Stimulated activated CD4-positive, alpha-beta T cell treated with anti-CD3 and anti-CD28 coated beads, Interleukin-1b, Interleukin-23, amount 100 ng/mL, for 4 hours (primary cell): ENCODE measurements at regions not wholly inside any gene's neighbourhood (a gene's known extent, or its start where the extent isn't known, plus 50 kb on each side); places are given as distances from the start of the nearest gene placed in this dataset.
"Not testable (repeated sequence)": the region's sequence is repeated elsewhere in the genome, so short reads cannot be mapped to it uniquely, and the experiment has no call there.

Source experiments
- DNase-seq, 2 donors: peaks; one replicate each; pipeline ENCODE4 v3.0.0-alpha.2; 2020; ENCODE audit warnings: low read depth in 2 of 2

DNA sequence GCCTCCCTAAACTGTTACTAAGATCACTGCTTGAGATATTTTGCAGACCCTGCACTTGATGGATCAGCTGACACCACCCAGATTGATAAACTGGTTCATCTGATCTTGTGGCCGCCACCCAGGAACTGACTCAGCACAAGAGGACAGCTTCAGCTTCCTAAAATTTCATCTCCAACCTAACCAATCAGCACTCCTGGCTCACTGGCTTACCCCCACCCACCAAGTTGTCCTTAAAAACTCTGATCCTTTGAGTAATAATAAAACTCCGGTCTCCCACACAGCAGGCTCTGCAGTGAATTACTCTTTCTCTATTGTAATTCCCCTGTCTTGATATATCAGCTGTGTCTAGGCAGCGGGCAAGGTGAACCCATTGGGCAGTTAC, 174.8 kb downstream of the UTP18 start:
- DNase-seq, result no peak

DNA sequence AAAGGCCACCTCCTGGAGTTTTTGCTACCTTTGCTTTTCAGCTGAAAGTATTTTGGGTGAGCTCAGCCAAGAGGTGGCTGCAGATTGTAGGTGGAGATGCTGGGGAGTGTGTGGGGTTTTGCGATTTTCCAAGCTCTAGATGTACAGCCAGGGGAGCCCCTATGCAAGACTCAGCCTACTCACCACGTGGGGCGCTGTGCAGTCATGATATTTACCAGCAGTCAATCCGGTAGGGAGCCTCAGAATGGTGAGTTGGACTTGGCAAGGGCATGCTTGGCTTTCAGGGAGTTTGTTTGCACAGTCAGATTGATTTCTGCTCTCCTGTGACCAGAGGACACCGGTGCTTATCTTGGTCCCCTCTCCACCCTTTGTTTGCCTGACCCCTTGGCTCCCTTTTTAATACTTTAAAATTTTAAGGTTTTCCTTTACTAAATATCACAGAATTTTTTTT, 175.3 kb downstream of the UTP18 start:
- no peak for DNase-seq

DNA sequence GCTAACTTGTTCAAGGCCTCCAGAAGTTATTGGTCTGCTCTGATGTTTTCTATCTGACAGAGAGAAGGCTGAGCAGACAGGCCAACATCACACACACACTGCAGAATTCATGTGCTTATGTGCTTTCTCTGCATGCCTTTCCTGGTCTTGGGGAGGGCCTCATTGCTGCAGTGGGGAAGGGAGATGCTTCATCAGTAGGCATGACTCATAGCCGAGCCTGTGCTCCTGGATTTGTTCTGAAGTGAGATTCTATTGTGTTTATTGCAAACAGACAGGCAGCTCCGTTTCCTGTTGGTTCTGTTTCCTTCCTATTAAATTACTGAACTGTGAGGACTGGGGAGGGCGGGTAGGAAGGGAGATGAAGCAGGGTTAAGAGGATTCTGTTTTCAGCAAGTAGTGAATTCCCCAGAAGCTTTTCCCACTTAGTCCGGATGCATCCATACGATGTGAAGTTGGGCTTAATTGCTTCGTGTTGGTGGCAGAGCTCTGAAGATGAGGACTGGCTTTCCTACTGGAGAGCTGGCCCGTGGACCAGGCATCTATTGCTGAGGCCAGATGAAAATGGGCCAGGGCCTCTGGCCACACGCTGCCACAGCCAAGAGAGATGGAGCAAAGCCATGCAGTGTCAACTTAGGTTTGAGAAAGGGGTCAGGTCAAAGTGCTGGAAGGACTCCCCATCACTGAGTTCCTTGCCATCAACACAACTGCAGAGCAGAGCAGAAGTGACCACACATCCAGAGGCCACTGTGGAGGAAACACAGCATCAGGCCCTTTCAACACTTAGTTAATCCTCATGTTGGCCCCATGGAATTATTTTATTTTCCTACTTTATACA, 179.3 kb downstream of the UTP18 start:
- no peak for DNase-seq

DNA sequence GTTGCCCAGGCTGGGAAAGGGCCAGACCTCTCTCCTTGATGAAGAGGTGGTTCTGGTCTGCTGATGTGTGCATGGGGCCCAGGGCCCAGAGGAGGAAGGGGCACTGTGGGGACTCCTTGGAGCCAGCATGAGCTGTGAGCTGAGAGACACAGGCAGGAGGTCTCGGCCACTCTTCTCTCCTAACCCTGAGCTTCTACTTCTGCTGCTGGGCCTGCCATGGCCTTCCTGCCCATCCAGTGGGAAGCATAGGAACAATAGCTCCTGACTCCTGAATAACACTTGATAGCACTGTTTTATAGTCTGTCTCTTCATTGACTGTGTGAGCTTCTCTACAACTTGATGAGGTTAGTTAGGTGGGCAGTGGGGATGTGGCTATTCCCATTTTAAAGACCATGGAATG, 181.1 kb downstream of the UTP18 start:
- DNase-seq, result no peak

DNA sequence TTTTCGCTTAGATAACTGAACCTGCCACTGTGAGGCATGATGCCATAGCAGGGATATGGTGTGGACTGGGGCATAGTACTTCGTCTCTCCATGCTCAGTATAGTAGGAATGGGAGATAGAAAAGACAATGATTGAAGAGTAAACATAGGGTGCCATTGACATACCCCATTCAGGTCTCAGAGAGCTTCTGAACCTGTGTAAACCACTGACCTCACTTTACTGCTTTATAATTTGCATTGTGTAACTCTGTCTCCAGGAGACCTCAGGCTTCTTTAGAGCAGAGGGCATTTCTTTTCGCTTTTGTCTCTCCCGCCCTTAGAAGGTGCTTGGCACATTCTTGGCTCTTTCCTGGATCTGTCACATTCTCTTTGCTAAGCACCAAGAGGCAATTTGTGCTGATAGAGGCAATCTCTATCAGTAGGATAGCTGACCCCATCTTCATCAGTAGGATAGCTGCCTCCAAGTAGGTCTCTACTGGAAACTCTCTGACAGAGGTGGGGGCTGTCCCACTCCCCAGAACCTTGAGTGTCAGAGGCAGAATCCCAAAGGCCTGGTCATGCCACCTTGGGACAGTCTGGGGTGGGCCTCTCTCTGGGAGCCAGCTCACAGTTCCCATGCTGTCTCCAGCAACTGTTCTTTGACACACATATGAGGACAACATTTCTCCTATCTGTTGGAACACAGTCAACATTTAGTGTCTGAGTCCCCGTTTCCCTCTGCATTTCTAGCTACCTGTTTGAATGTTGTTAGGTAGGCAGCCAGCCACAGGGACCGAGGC, 181.9 kb downstream of the UTP18 start:
- no peak for DNase-seq

DNA sequence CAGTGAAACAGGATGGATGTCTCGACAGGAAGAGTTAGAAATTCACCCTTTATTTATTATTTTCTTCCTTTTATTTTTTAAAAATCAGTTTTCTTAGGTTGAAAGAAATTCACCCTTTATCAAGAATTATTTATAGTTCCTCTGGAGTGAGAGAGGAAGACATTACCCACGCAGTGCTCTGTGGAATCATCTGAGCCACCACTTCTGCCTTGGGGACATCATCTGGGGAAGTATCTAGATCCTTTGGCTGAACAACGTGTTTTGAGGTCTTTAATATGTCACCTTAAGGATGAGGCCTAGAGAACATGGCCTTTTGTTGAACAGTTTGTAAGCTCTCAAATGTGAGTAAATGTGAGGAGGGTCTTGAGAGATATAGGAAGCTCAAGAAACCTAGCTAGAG, 183.3 kb downstream of the UTP18 start:
- no peak for DNase-seq

DNA sequence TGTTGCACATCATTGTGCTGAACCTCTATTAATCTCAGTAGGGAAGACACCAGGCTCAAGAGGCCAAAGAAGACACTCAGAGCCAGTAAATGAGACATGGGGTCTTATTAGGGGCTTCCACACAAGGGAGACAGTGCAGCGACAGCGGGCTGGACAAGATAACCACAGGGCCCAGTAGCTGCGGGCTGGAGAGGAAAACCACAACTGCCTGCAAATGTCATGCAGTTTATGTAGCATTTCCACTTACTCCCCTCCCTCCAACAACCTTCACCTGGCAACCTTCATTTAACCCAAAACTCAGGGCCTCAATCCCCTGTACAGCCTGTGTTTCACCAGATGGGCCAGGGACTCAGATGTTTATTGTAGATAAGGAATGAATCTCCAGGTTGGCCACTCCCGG, 185.6 kb downstream of the UTP18 start:
- no peak for DNase-seq

DNA sequence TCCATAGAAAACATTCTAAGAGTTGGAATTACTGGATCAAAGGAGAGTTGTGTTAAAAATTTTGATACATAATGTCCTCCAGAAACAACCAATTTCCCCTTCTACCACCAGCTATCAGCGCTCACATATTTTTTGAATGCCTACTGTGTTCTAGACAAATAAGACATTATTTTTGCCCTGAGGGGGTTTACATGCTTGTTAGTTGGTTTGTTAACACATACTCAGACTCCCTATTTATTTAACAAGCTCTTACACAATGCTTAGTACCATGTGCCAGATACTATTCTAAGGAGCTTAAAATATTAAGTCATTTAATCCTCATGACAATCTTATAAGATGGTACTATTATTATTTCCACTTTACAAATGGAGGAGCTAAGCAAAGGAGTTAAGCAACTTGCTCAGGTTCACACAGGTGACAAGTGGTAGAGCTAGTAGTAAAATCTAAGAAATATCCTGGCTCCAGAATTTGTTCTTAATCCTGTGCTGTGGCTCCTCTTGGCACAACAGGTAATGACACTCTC, 194.2 kb downstream of the UTP18 start:
- no peak for DNase-seq

DNA sequence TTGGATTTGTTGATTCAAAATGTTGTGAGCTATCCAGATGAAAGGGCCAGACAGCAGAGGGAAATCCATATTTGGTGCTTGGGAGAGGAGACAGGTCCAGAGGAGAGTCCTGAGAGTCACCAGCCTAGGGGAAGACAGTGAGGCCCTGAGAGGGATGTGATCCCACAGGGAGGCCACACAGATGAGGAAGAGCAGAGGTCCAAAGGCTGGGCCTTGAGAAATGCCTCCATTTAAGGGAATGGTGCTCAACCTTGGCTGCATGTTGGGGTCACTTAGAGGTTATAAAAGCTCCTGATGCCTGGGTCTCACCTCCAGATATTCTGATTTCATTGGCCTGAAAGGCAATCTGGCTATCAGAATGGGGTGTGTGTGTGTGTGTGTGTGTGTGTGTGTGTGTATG, 194.9 kb downstream of the UTP18 start:
- DNase-seq, result no peak

DNA sequence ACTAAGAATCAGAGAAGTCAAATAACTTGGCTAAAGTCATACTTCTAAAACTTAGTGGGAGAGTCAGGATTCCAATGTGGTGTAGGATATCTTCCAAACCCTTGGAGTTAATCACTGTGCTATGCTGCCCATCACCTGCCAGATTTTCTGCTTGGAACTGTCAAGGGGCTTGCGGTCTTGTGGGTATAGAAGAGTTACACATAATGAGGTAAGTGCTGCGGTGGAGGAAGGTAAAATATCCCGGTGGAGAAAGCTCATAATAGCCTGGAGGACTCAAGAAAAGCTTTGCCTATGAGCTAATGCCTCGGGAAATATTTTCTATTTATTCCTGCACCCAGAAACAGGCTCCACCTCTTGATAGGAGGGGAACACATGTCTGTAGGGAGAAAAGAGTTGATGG, 195.6 kb downstream of the UTP18 start:
- DNase-seq, result no peak

DNA sequence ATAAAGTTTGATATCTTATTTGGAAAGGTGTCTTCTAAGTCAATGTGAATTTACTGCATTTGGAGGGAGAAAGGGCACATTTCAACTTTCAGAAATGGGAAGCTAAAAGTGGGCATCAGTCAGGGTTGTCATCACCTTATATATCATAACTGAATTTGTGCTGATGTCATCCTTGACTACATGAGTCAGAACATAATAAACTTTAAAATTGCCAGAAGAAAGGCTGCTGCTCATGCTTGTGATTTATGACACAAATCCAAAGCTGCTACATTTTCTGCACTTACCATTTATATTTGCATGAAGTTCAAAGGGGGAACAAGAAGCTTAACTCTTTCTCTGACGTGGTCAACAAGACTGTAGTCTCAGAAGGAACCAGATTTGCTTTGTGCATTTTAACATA, 196.6 kb downstream of the UTP18 start:
- no peak for DNase-seq

DNA sequence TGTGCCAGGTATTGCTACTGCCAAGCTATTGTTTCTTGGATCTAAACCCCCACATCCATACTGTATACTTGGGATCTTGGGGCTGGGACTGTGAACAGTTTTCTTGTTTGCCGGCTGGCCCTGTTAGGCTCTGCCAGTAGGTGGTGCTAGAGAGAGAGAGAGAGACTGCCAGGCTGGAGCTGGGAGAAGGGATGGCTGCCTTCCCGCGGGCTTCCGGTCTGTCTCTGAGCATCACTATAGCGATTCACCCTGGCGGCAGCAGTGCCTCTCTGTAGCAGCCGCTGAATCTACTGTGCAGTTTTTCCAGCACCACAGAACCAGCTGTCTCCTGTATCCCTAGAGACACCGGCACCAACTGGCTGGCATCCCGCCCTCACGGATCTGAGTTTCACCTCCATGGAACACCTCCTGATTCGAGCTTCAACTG, 201.2 kb downstream of the UTP18 start:
- DNase-seq, result peak; percentile 16 to 25

DNA sequence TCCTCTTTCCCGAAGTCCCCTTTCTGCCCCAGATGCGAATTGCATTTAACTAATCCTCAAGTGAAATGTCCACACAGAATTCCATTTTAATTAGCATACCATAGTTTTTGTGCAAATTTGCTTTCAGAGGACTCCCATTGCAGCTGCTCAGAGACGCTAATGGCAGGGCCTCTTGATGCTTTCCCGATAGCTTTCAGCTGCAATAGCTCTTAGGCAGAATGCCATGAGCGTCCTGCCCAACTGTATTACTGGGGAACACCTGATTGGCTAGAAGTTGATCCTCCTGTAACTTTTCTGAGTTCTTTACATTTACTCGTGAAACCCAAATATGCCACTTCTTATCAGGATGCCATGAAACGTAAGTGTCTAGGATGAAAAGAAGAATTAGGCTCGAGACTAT, 203.0 kb downstream of the UTP18 start:
- DNase-seq, result no peak

DNA sequence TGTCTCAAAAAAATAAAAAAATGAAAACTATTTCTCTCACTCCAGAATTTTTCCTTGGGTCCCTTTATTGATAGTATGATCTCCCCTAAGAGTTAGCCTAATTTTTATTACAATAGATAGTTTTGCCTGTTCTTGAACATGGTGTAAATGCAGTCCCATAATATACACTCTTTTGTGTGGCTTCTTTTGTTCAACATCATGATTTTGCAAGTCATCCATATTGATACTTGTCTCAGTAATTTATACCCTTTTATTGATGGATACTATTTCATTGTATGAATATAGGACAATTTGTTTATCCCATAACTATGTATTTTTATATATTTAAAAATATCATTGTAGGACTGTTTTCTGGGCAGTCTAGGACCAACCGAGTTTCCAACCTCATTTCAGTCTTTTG, 207.0 kb downstream of the UTP18 start:
- DNase-seq, result no peak

DNA sequence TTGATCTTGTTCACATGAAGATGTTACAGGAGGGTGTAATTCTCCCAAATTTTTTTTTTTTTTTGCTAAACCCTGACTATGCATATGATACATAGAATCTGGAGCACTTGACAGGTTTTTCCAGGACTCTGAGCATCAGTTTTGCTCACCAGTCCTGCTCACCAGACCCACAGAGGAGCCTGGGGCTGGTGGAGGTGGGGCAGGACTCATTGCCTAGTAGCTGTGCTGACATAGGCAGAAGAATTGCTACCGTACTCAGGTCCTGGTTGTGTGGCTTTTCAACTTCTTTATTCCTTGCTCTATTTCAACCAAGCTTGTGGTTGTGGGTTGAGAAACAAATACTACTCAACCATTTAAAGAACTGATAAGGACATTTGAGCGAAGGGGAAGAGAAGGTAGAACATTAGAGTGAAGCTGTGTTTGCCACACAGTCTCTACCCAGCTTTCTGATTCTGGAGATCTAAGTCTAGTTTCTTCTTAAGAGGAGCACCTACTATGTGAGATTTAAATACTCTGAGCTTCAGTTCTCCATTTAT, 212.4 kb downstream of the UTP18 start:
- no peak for DNase-seq

DNA sequence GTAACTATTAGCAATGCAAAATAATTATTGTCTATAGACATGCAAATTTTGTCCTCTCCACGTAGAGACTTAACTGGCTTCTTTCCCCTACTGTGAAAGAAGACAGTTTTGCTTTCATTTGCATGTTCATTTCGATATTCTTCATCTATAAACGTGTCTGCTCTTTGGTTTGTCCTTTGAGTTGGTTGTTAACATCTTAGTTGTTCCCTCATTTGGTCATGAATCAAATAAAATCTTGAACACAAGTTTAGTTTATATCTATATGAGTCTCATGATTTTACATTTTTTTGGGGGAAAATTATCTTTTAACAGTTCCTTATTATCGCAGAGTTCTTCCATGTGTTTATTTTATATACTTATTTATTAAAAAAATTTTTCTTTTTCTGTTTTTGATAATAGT, 214.4 kb downstream of the UTP18 start:
- DNase-seq, result no peak

DNA sequence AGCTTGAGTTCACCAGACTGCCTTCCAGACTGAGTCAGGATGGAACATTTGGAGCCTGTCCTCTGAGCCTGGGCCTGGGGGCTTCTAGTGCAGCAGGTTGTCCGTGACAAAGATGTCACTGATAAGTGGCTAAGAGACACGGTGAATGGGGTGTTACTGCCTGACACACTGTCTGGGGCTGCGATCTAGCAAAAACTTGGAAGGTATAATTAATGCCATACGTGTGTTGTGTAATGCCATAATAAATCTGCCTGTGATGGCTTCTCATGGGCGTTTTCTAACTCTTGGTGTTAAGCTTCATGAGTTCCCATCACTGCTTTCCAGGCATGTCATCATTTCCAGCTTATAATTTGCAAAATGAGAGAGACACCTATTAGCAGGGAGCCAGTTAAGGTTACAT, 215.4 kb downstream of the UTP18 start:
- no peak for DNase-seq

DNA sequence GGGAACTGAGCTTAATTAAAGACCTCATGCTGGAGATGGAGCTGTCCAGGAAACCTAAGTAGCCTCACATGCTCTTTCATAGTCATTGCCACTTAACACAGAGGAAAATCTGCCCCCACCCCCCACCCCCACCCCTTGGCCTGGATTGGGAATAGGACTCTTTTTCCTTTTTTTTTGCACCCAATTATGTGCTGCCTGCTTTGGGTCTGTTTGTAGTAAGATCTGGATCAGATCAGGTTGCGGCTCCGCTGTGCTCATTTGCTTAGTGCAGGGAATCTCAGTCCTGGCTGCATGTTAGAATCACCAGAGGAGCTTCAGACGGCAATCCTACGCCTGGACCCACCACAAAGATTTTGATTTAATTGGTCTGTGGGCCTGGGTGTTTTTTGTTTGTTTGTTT, 219.0 kb downstream of the UTP18 start:
- DNase-seq, result no peak

DNA sequence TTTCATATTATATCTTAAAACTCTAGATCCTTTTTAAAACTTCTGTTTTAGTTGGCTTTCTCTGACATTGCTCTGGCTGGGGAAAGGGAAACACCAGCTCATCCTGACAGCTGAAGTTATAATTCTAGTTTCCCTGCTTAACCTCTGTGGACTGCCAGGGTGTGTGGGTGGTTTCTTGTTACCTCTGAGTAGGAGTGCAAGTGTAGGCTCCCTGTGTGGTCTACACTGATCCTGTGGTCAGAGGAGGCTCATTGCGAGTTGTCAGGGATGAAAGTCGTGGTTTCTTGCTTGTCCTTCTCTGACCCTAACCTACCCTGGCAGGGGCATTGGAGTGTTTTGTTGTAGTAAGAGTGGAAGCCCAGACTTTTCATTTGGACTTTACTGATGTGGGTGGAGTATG, 221.0 kb downstream of the UTP18 start:
- DNase-seq, result no peak

DNA sequence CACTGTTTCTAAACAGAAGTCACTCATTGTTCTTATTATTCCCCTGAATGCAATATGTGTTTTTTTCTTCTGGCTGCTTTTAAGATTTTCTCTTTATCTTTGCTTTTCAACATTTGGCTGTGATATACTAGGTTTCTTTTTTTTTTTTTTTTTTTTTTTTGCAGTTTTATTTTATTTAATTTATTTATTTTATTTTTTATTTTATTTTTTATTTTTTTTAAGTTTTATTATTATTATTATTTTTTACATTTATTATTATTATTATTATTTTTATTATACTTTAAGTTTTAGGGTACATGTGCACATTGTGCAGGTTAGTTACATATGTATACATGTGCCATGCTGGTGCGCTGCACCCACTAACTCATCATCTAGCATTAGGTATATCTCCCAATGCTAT, 221.9 kb downstream of the UTP18 start:
- DNase-seq, result not testable (repeated sequence)

DNA sequence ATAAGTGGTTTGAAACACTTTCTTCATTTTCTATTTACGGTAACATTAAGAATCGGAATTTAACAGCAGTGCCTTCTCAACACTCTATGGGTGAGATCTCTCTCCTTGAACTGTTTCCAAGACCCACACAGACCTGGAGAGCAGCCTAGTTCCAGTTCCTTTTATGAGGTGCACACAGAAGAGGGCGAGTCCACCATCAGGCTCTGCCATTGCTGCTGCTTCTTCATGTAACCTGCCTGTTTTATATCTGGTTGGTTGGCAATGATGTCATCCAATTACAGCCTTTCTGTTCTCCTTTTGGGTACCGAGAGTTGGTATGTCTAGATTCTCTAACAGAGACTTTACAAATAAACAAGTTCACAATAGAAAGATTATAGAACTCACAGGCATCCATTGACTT, 225.7 kb downstream of the UTP18 start:
- no peak for DNase-seq

DNA sequence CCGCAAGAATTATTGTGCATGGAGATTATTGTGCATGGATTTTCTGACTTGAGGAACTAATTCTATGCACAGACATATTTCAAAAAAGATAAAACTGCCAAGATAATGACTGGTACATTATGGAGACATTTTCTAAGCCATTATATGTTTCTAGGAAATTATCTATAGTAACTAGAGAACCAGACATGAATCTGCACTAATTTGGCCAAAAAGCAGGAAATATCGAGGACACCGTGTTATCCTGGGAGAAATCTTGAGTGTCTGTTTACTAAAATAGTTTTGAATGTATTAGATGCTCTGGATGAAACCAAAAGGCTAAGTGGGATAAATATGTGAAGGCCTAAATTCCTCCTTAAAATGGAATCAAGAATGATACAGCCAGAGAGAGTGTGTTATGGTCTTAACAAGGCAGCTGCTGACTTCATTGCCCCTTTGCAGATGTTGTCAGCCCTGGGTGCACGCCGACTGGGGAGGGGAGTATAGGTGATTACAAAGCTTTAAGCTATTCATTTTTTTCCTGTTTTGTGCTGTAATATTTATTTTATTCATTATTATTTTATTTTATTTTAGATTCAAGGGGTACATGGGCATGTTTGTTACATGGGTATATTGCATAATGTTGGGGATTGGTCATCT, 226.7 kb downstream of the UTP18 start:
- no peak for DNase-seq
